IMR-90 (cell line): ENCODE measurements at regions not wholly inside any gene's neighbourhood (a gene's known extent, or its start where the extent isn't known, plus 50 kb on each side); places are given as distances from the start of the nearest gene placed in this dataset.

Experiments
- ATAC-seq: fragments of 200-7000 bp; cut with Tn5 transposase; 2 replicates; pipeline ENCODE4 v1.9.1; 2020; ENCODE audit warnings: low read depth, mild to moderate bottlenecking, moderate library complexity
- BruUV-seq: library from RNA; stranded (reverse); fragments of 400-500 nt; replicated peaks from 2 replicates; lab custom pipeline; 2021; lab: Mats Ljungman, UMichigan
- CTCF ChIA-PET: fragments of 300-600 bp; formaldehyde crosslinking; extraction: SDS; loops from one replicate; lab custom pipeline; 2021; ENCODE audit warnings: antibody characterized with exemption; lab: Yijun Ruan, JAX
- POLR2A ChIA-PET: fragments of 300-600 bp; sonication (Branson Sonifier 250); formaldehyde crosslinking; loops from one replicate; lab custom pipeline; 2022; ENCODE audit warnings: antibody characterized with exemption; ENCODE audit not compliant: unreplicated experiment; lab: Charles Lee
- DNase-seq: peaks from one replicate; pipeline ENCODE4 v3.0.0; 2013
- H2AFZ ChIP-seq: replicated peaks from 2 replicates; pipeline ENCODE3; 2013; ENCODE audit warnings: low read length, mild to moderate bottlenecking; ENCODE audit not compliant: poor library complexity
- H2AK5ac ChIP-seq: 2 replicates; pipeline ENCODE4 v1.6.1; 2013; ENCODE audit warnings: low read depth, low read length, inconsistent platforms
- H2AK9ac ChIP-seq: replicated peaks from 2 replicates; pipeline ENCODE3; 2013; ENCODE audit warnings: mild to moderate bottlenecking, low read depth, low read length, moderate library complexity; ENCODE audit not compliant: poor library complexity
- H2BK120ac ChIP-seq: 2 replicates; pipeline ENCODE4 v1.6.1; 2013; ENCODE audit warnings: low read depth, low read length, inconsistent platforms
- H2BK15ac ChIP-seq: 3 replicates; pipeline ENCODE4 v1.6.1; 2013; ENCODE audit warnings: low read depth, low read length, inconsistent platforms
- H2BK20ac ChIP-seq: 2 replicates; pipeline ENCODE4 v1.6.1; 2013; ENCODE audit warnings: low read depth, mild to moderate bottlenecking, inconsistent platforms, low read length, moderate library complexity
- H2BK5ac ChIP-seq: 2 replicates; pipeline ENCODE4 v1.6.1; 2013; ENCODE audit warnings: mild to moderate bottlenecking, low read depth, low read length, inconsistent platforms; ENCODE audit not compliant: poor library complexity, severe bottlenecking
- H3K14ac ChIP-seq: replicated peaks from 2 replicates; pipeline ENCODE4 v1.6.1; 2013; ENCODE audit warnings: low read depth, low read length, inconsistent platforms
- H3K18ac ChIP-seq: 2 replicates; pipeline ENCODE4 v1.6.1; 2013; ENCODE audit warnings: low read depth, low read length, control low read depth
- H3K23ac ChIP-seq: 2 replicates; pipeline ENCODE4 v1.6.1; 2013; ENCODE audit warnings: low read depth, low read length, inconsistent platforms
- H3K27ac ChIP-seq: 2 replicates; pipeline ENCODE4 v1.5.1; 2013; ENCODE audit warnings: mild to moderate bottlenecking, control low read depth, low read length; ENCODE audit not compliant: insufficient read depth
- H3K27me3 ChIP-seq: 2 replicates; pipeline ENCODE4 v1.6.1; 2013; ENCODE audit warnings: low read length; ENCODE audit not compliant: control insufficient read depth, insufficient read depth
- H3K36me3 ChIP-seq: 2 replicates; pipeline ENCODE4 v1.6.1; 2013; ENCODE audit warnings: low read length, mixed read lengths; ENCODE audit not compliant: control insufficient read depth, insufficient read depth
- H3K4ac ChIP-seq: 2 replicates; pipeline ENCODE4 v1.6.1; 2013; ENCODE audit warnings: low read depth, low read length, inconsistent platforms
- H3K4me1 ChIP-seq: 2 replicates; pipeline ENCODE4 v1.6.1; 2013; ENCODE audit warnings: low read length, mixed read lengths; ENCODE audit not compliant: control insufficient read depth, insufficient read depth
- H3K4me2 ChIP-seq: 2 replicates; pipeline ENCODE4 v1.6.1; 2013; ENCODE audit warnings: low read depth, mild to moderate bottlenecking, control low read depth, low read length, moderate library complexity
- H3K4me3 ChIP-seq: 2 replicates; pipeline ENCODE4 v1.5.1; 2013; ENCODE audit warnings: low read depth, mild to moderate bottlenecking, control low read depth, low read length, moderate library complexity; ENCODE audit not compliant: insufficient read depth
- H3K56ac ChIP-seq: 2 replicates; pipeline ENCODE4 v1.6.1; 2013; ENCODE audit warnings: low read length, inconsistent platforms; ENCODE audit not compliant: insufficient read depth; ENCODE audit errors: extremely low read depth
- H3K79me1 ChIP-seq, 2 experiments: 2 replicates each; pipeline ENCODE4 v1.6.1; 2013; ENCODE audit warnings: low read length in 2 of 2, inconsistent platforms in 1 of 2, low read depth in 1 of 2
- H3K9ac ChIP-seq: 2 replicates; pipeline ENCODE4 v1.6.1; 2013; ENCODE audit warnings: low read depth, low read length, control low read depth
- H3K9me1 ChIP-seq: 2 replicates; pipeline ENCODE4 v1.6.1; 2013; ENCODE audit warnings: low read length, inconsistent platforms; ENCODE audit not compliant: insufficient read depth
- H3K9me3 ChIP-seq: 2 replicates; pipeline ENCODE4 v1.6.1; 2013; ENCODE audit warnings: low read length; ENCODE audit not compliant: control insufficient read depth, insufficient read depth
- H4K20me1 ChIP-seq: 2 replicates; pipeline ENCODE4 v1.6.1; 2013; ENCODE audit warnings: low read length, inconsistent platforms; ENCODE audit not compliant: insufficient read depth
- H4K5ac ChIP-seq: 2 replicates; pipeline ENCODE4 v1.6.1; 2013; ENCODE audit warnings: mild to moderate bottlenecking, low read depth, low read length, control low read depth
- H4K8ac ChIP-seq, 2 experiments: 2 replicates each; pipeline ENCODE4 v1.6.1; 2013; ENCODE audit warnings: low read depth in 2 of 2, low read length in 2 of 2, control low read depth in 1 of 2, inconsistent platforms in 1 of 2
- H4K91ac ChIP-seq: 2 replicates; pipeline ENCODE4 v1.6.1; 2013; ENCODE audit warnings: low read depth, low read length, inconsistent platforms; ENCODE audit not compliant: insufficient read depth
- BHLHE40 ChIP-seq: fragments of 150-350 bp; IDR thresholded peaks from 2 replicates; pipeline ENCODE4 v1.6.1; 2016; ENCODE audit warnings: mild to moderate bottlenecking, low read depth, low read length
- CHD1 ChIP-seq: IDR thresholded peaks from 2 replicates; pipeline ENCODE4 v1.6.1; 2012; ENCODE audit warnings: low read depth, low read length, improper control_type of control experiment
- FOS ChIP-seq: fragments of 150-350 bp; IDR thresholded peaks from 2 replicates; pipeline ENCODE4 v1.6.1; 2016; ENCODE audit warnings: low read depth, low read length
- MAFK ChIP-seq: IDR thresholded peaks from 2 replicates; pipeline ENCODE4 v1.6.1; 2012; ENCODE audit warnings: low read depth, low read length, improper control_type of control experiment
- NFE2L2 ChIP-seq: fragments of 150-350 bp; IDR thresholded peaks from 2 replicates; pipeline ENCODE4 v1.6.1; 2016; ENCODE audit warnings: low read depth, mild to moderate bottlenecking, low read length
- POLR2A ChIP-seq: IDR thresholded peaks from 2 replicates; pipeline ENCODE4 v1.6.1; 2012; ENCODE audit warnings: mild to moderate bottlenecking, low read depth, low read length
- RCOR1 ChIP-seq: IDR thresholded peaks from 2 replicates; pipeline ENCODE4 v1.6.1; 2012; ENCODE audit warnings: mild to moderate bottlenecking, low read length, improper control_type of control experiment; ENCODE audit not compliant: insufficient replicate concordance
- RFX5 ChIP-seq: IDR thresholded peaks from 2 replicates; pipeline ENCODE4 v1.8.0; 2012; ENCODE audit warnings: low read depth, mild to moderate bottlenecking, low read length, moderate library complexity
- WGBS, 2 experiments: methylation state at CpG; one replicate each; pipeline versions ENCODE4 v1.1.5 to v1.1.7; 2013; ENCODE audit warnings: missing lambda C conversion rate in 2 of 2; ENCODE audit not compliant: insufficient read length in 1 of 2; ENCODE audit errors: extremely low coverage in 2 of 2; 5-methylcytosine and 5-hydroxymethylcytosine counted together
- dilution Hi-C: fragments of 300-500 bp; cut with HindIII; formaldehyde crosslinking; loops from one replicate; pipeline ENCODE4 v1.14.3; 2018; ENCODE audit warnings: low sequenced_read_pairs; ENCODE audit not compliant: unreplicated experiment
- in situ Hi-C: fragments of 300-500 bp; cut with MboI; formaldehyde crosslinking; loops from 3 replicates; pipeline ENCODE4 v1.14.3; 2019; ENCODE audit warnings: low sequenced_read_pairs, inconsistent platforms, mixed read lengths
- intact Hi-C: fragments of 100-400 bp; cut with micrococcal nuclease; formaldehyde crosslinking; loops from 2 replicates; pipeline ENCODE4 v1.10.0; 2022
- TF ChIP-seq, protein P1 (sequence below): conservative IDR thresholded peaks from 2 replicates; pipeline ENCODE4 v1.5.1; 2012; ENCODE audit warnings: mild to moderate bottlenecking, low read depth, low read length, improper control_type of control experiment

GRCh38 chr1:55275151-55275748 lies 60.1 kb upstream of the USP24 start:
- H3K4ac ChIP-seq: 0 out of 2 replicates have a peak overlapping the region, but pooled peaks have one; percentile 41
- H3K9me1 ChIP-seq: 0 out of 2 replicates have a peak, but pooled peaks cover 7% of the 10 kb centered on the region
- dilution Hi-C loops: loop anchor here (25.0 kb wide), 1 partner anchor 1312 kb away; the partner anchor contains the start of gene PLPP3
- TF ChIP-seq, protein P1, sequence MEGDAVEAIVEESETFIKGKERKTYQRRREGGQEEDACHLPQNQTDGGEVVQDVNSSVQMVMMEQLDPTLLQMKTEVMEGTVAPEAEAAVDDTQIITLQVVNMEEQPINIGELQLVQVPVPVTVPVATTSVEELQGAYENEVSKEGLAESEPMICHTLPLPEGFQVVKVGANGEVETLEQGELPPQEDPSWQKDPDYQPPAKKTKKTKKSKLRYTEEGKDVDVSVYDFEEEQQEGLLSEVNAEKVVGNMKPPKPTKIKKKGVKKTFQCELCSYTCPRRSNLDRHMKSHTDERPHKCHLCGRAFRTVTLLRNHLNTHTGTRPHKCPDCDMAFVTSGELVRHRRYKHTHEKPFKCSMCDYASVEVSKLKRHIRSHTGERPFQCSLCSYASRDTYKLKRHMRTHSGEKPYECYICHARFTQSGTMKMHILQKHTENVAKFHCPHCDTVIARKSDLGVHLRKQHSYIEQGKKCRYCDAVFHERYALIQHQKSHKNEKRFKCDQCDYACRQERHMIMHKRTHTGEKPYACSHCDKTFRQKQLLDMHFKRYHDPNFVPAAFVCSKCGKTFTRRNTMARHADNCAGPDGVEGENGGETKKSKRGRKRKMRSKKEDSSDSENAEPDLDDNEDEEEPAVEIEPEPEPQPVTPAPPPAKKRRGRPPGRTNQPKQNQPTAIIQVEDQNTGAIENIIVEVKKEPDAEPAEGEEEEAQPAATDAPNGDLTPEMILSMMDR: no peak
- TF ChIP-seq POLR2A (no peak), FOS (no peak), NFE2L2 (no peak), MAFK (no peak), CHD1 (no peak), BHLHE40 (no peak), RCOR1 (no peak), RFX5 (no peak)
- peak; percentile 61 for DNase-seq
- H3K18ac ChIP-seq: peak overlapping the region; percentile 24; the same call in 1 of the 2 replicates
- H4K5ac ChIP-seq: no peak overlapping the region
- no peak overlapping the region for H3K4me3 ChIP-seq
- in situ Hi-C loops: loop anchor here (5.0 kb wide), 1 partner anchor 133 kb away; no protein-coding TSS in a partner anchor
- no peak overlapping the region; the same call in 1 of the 2 replicates for H3K14ac ChIP-seq
- H2BK120ac ChIP-seq: peak overlapping the region; percentile 24; the same call in 1 of the 2 replicates
- peak overlapping the region; percentile 52 for H2AFZ ChIP-seq
- H4K91ac ChIP-seq: 0 out of 2 replicates have a peak overlapping the region, but pooled peaks have one; percentile 15
- POLR2A ChIA-PET: no interaction called here
- peak; percentile 38 for ATAC-seq
- peak overlapping the region; percentile 16; the same call in 1 of the 2 replicates for H2BK20ac ChIP-seq
- no peak overlapping the region for H3K27ac ChIP-seq
- no peak overlapping the region for H3K9ac ChIP-seq
- intact Hi-C loops: loop anchor here (5.0 kb wide), 1 partner anchor 113 kb away; no protein-coding TSS in a partner anchor
- 66% methylated on average over 5 of the region's 12 CpGs; no CpG with 5 or more reads in 1 of the 2 experiments for WGBS, 2 experiments
- peak overlapping the region; percentile 47; the same call in 1 of the 2 replicates for H2AK5ac ChIP-seq
- H3K27me3 ChIP-seq: no peaks in the 10 kb centered on the region
- H3K23ac ChIP-seq: no peak overlapping the region
- H3K4me2 ChIP-seq: no peak overlapping the region
- H4K20me1 ChIP-seq: no peaks in the 10 kb centered on the region
- peak overlapping the region in 1 of 2 experiments; percentile 54; a peak in 1 of 4 replicates for H4K8ac ChIP-seq
- H2BK15ac ChIP-seq: peak overlapping the region; percentile 45; the same call in 1 of the 3 replicates
- H3K4me1 ChIP-seq: peaks cover 6% of the 10 kb centered on the region; the same call in 1 of the 2 replicates
- no peaks in the 10 kb centered on the region for H3K9me3 ChIP-seq
- no peak overlapping the region for H3K56ac ChIP-seq
- BruUV-seq: no TSS peak
- peak overlapping the region; percentile 29 for H2AK9ac ChIP-seq
- no peak overlapping the region for H2BK5ac ChIP-seq
- CTCF ChIA-PET: no interaction called here
- no peaks in the 10 kb centered on the region for H3K36me3 ChIP-seq
- no peaks in the 10 kb centered on the region for H3K79me1 ChIP-seq
